SJCRH30 (cell line): ENCODE measurements at regions not wholly inside any gene's neighbourhood (a gene's known extent, or its start where the extent isn't known, plus 50 kb on each side); places are given as distances from the start of the nearest gene placed in this dataset.
"Not testable (repeated sequence)": the region's sequence is repeated elsewhere in the genome, so short reads cannot be mapped to it uniquely, and the experiment has no call there.

ENCODE experiments used
- DNase-seq, 2 experiments: peaks; one replicate each; pipeline ENCODE4 v3.0.0-alpha.2; 2015 to 2020
- H3K27ac ChIP-seq: fragments of 250-450 bp; sonication (Bioruptor Pico); 2 replicates; pipeline ENCODE4 v1.5.1; 2020; ENCODE audit warnings: mild to moderate bottlenecking, moderate library complexity
- H3K27me3 ChIP-seq: fragments of 250-450 bp; sonication (Bioruptor Pico); 2 replicates; pipeline ENCODE4 v1.5.1; 2020; ENCODE audit warnings: mild to moderate bottlenecking, moderate library complexity
- H3K36me3 ChIP-seq: fragments of 250-450 bp; sonication (Bioruptor Pico); 2 replicates; pipeline ENCODE4 v1.5.1; 2020; ENCODE audit warnings: mild to moderate bottlenecking, moderate library complexity
- H3K4me1 ChIP-seq: fragments of 250-450 bp; sonication (Bioruptor Pico); 2 replicates; pipeline ENCODE4 v1.5.1; 2020; ENCODE audit warnings: mild to moderate bottlenecking, moderate library complexity
- H3K4me3 ChIP-seq: fragments of 250-450 bp; sonication (Bioruptor Pico); 2 replicates; pipeline ENCODE4 v1.5.1; 2020; ENCODE audit warnings: mild to moderate bottlenecking, moderate library complexity
- H3K9me3 ChIP-seq: fragments of 250-450 bp; sonication (Bioruptor Pico); replicated peaks from 2 replicates; pipeline ENCODE4 v1.5.1; 2020; ENCODE audit warnings: mild to moderate bottlenecking, moderate library complexity

GRCh38 chrX:65331371-65331770 is 203.2 kb downstream of the LAS1L start:
- no peak overlapping the region for H3K4me3 ChIP-seq
- no peak for DNase-seq
- H3K36me3 ChIP-seq, result no peaks in the 10 kb centered on the region
- no peaks in the 10 kb centered on the region for H3K4me1 ChIP-seq
- no peak overlapping the region for H3K27ac ChIP-seq
- no peaks in the 10 kb centered on the region for H3K9me3 ChIP-seq
- no peaks in the 10 kb centered on the region for H3K27me3 ChIP-seq

GRCh38 chrX:65300104-65300809 is 234.3 kb downstream of the LAS1L start:
- Histone ChIP-seq H3K36me3 (no peaks in the 10 kb centered on the region), H3K4me3 (no peak overlapping the region), H3K9me3 (no peaks in the 10 kb centered on the region), H3K4me1 (no peaks in the 10 kb centered on the region), H3K27ac (no peak overlapping the region), H3K27me3 (no peaks in the 10 kb centered on the region)
- DNase-seq, result peak; percentile 19 to 25

GRCh38 chrX:65282905-65283304 is 251.7 kb downstream of the LAS1L start:
- H3K9me3 ChIP-seq, H3K27me3 ChIP-seq, H3K27ac ChIP-seq, H3K36me3 ChIP-seq, H3K4me3 ChIP-seq, DNase-seq, H3K4me1 ChIP-seq: not testable (repeated sequence)

GRCh38 chrX:65273152-65273551 is 261.4 kb downstream of the LAS1L start:
- DNase-seq, result no peak
- no peaks in the 10 kb centered on the region for H3K36me3 ChIP-seq
- H3K27ac ChIP-seq, result no peak overlapping the region
- H3K27me3 ChIP-seq, result no peaks in the 10 kb centered on the region
- H3K4me1 ChIP-seq, result no peaks in the 10 kb centered on the region
- H3K4me3 ChIP-seq, result no peak overlapping the region
- no peaks in the 10 kb centered on the region for H3K9me3 ChIP-seq

GRCh38 chrX:65266482-65266881 is 268.1 kb downstream of the LAS1L start:
- H3K9me3 ChIP-seq, result no peaks in the 10 kb centered on the region
- H3K4me1 ChIP-seq, result no peaks in the 10 kb centered on the region
- no peaks in the 10 kb centered on the region for H3K36me3 ChIP-seq
- DNase-seq, result no peak
- H3K27me3 ChIP-seq, result no peaks in the 10 kb centered on the region
- H3K27ac ChIP-seq, result no peak overlapping the region
- no peak overlapping the region for H3K4me3 ChIP-seq

GRCh38 chrX:65253817-65254216 is 277.6 kb upstream of the ZC4H2 start:
- H3K36me3 ChIP-seq, result no peaks in the 10 kb centered on the region
- H3K9me3 ChIP-seq, result no peaks in the 10 kb centered on the region
- no peaks in the 10 kb centered on the region for H3K27me3 ChIP-seq
- no peak for DNase-seq
- H3K4me1 ChIP-seq, result no peaks in the 10 kb centered on the region
- no peak overlapping the region for H3K27ac ChIP-seq
- H3K4me3 ChIP-seq, result no peak overlapping the region

- Histone ChIP-seq H3K27me3 (no peaks in the 10 kb centered on the region), H3K4me3 (no peak overlapping the region), H3K4me1 (peaks cover 14% of the 10 kb centered on the region), H3K36me3 (no peaks in the 10 kb centered on the region), H3K27ac (peak overlapping the region; percentile 63), H3K9me3 (no peaks in the 10 kb centered on the region)
- peak; percentile 70 to 71 for DNase-seq
Observed at GRCh38 chrX:65241059-65241721, 264.9 kb upstream of the ZC4H2 start.

GRCh38 chrX:65203545-65203944 is 227.3 kb upstream of the ZC4H2 start:
- no peaks in the 10 kb centered on the region for H3K27me3 ChIP-seq
- no peak for DNase-seq
- no peaks in the 10 kb centered on the region for H3K9me3 ChIP-seq
- H3K4me1 ChIP-seq, result no peaks in the 10 kb centered on the region
- H3K4me3 ChIP-seq, result no peak overlapping the region
- H3K27ac ChIP-seq, result no peak overlapping the region
- no peaks in the 10 kb centered on the region for H3K36me3 ChIP-seq

GRCh38 chrX:65196758-65197360 is 220.6 kb upstream of the ZC4H2 start:
- Histone ChIP-seq H3K4me1 (no peaks in the 10 kb centered on the region), H3K9me3 (no peaks in the 10 kb centered on the region), H3K4me3 (no peak overlapping the region), H3K36me3 (no peaks in the 10 kb centered on the region), H3K27ac (no peak overlapping the region), H3K27me3 (no peaks in the 10 kb centered on the region)
- peak; percentile 59 to 69 for DNase-seq

GRCh38 chrX:65195621-65196020 is 219.4 kb upstream of the ZC4H2 start:
- Histone ChIP-seq H3K4me1 (no peaks in the 10 kb centered on the region), H3K4me3 (no peak overlapping the region), H3K9me3 (no peaks in the 10 kb centered on the region), H3K36me3 (no peaks in the 10 kb centered on the region), H3K27me3 (no peaks in the 10 kb centered on the region), H3K27ac (no peak overlapping the region)
- DNase-seq, result no peak

- Histone ChIP-seq H3K27me3 (no peaks in the 10 kb centered on the region), H3K36me3 (no peaks in the 10 kb centered on the region), H3K4me1 (no peaks in the 10 kb centered on the region), H3K27ac (no peak overlapping the region), H3K4me3 (no peak overlapping the region), H3K9me3 (no peaks in the 10 kb centered on the region)
- no peak for DNase-seq
Observed at GRCh38 chrX:65194547-65194946, 218.3 kb upstream of the ZC4H2 start.

- not testable (repeated sequence) for H3K4me3 ChIP-seq, H3K4me1 ChIP-seq, H3K36me3 ChIP-seq, H3K27ac ChIP-seq, DNase-seq, H3K9me3 ChIP-seq, H3K27me3 ChIP-seq
Observed at GRCh38 chrX:65163325-65163724, 187.1 kb upstream of the ZC4H2 start.

- Histone ChIP-seq H3K9me3 (no peaks in the 10 kb centered on the region), H3K4me3 (no peak overlapping the region), H3K27me3 (no peaks in the 10 kb centered on the region), H3K27ac (no peak overlapping the region), H3K4me1 (no peaks in the 10 kb centered on the region), H3K36me3 (no peaks in the 10 kb centered on the region)
- DNase-seq, result no peak
Observed at GRCh38 chrX:65148232-65148631, 172.0 kb upstream of the ZC4H2 start.

- Histone ChIP-seq H3K9me3 (no peaks in the 10 kb centered on the region), H3K27me3 (no peaks in the 10 kb centered on the region), H3K4me3 (no peak overlapping the region), H3K4me1 (no peaks in the 10 kb centered on the region), H3K36me3 (no peaks in the 10 kb centered on the region), H3K27ac (no peak overlapping the region)
- no peak for DNase-seq
Observed at GRCh38 chrX:65136424-65136823, 160.2 kb upstream of the ZC4H2 start.

- Histone ChIP-seq H3K9me3 (no peaks in the 10 kb centered on the region), H3K4me3 (no peak overlapping the region), H3K36me3 (no peaks in the 10 kb centered on the region), H3K4me1 (no peaks in the 10 kb centered on the region), H3K27ac (no peak overlapping the region), H3K27me3 (no peaks in the 10 kb centered on the region)
- DNase-seq, result no peak
Observed at GRCh38 chrX:65127842-65128241, 151.6 kb upstream of the ZC4H2 start.

GRCh38 chrX:65098851-65099250 is 122.6 kb upstream of the ZC4H2 start:
- Histone ChIP-seq H3K4me1 (no peaks in the 10 kb centered on the region), H3K9me3 (no peaks in the 10 kb centered on the region), H3K36me3 (no peaks in the 10 kb centered on the region), H3K4me3 (no peak overlapping the region), H3K27me3 (no peaks in the 10 kb centered on the region), H3K27ac (no peak overlapping the region)
- no peak for DNase-seq
